GM18861 (cell line): ENCODE measurements at regions not wholly inside any gene's neighbourhood (a gene's known extent, or its start where the extent isn't known, plus 50 kb on each side); places are given as distances from the start of the nearest gene placed in this dataset.

Experiments
- ATAC-seq: cut with Tn5 transposase; IDR thresholded peaks from one replicate; pipeline ENCODE4 v1.9.1; 2021; ENCODE audit not compliant: unreplicated experiment

- no peak for ATAC-seq
Measured at GRCh38 chr5:133744051-133744959, 132.0 kb upstream of the FSTL4 start.

GRCh38 chr5:133742431-133742988 is 130.2 kb upstream of the FSTL4 start:
- no peak for ATAC-seq

DNA sequence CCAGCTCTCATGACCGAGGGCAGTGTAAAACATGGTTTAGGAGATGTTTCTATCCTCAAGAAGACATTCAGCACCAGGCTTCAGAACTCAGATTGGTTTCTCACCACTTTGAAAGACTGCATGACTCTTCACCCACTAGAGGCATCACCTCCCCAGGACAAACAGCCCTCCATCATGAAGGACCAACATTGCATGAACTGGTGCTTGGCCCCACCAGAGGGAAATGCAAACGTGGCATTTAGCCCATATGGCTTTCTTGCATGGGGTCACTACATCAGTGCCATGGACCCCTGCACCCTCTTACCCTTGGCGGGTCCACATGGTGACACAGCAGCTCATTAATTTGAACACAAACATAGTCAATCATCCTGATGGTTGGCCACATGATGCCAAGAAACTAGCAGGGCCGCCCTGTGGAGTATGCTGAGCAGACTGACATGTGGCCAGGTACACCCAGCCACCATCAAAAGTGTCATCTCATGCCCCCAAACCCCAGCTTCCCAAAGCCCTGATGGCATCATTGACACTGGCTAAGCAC is 129.5 kb upstream of the FSTL4 start:
- ATAC-seq = no peak

GRCh38 chr5:133741396-133741795 is 129.1 kb upstream of the FSTL4 start:
- ATAC-seq = no peak

DNA sequence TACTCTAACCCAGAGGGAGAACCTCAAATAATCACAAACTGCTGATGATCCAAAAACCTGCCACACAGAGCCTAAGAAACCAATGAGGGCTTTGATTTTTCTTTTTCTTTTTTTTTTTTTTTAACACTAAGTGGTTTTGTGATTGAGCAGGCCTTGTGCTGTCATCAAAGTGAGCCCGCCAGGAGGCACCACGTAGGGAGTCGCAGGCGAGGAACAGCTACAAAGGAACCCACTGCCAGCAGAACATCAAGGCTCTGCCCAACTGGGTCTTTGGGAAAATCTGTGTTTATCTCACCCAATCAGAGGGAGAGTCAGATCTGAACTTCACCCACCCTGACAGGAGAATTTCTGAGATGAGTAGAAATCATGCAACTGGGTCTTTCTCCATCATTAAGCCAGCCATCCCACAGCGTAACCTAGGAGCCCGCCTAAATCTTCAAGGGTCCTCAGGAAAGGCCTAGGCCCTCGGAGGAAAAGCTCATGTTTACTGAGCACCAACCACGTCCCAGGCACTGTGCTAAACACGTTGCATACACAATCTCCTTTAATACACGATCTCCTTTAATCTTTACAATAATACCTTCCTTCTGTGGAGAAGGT is 126.9 kb upstream of the FSTL4 start:
- no peak for ATAC-seq

- no peak for ATAC-seq
Measured at GRCh38 chr5:133738271-133738670, 125.9 kb upstream of the FSTL4 start.

GRCh38 chr5:133736512-133736911 is 124.2 kb upstream of the FSTL4 start:
- ATAC-seq = no peak

GRCh38 chr5:133735346-133735745 is 123.0 kb upstream of the FSTL4 start:
- no peak for ATAC-seq

- ATAC-seq = no peak
Measured at GRCh38 chr5:133734916-133735315, 122.6 kb upstream of the FSTL4 start.

DNA sequence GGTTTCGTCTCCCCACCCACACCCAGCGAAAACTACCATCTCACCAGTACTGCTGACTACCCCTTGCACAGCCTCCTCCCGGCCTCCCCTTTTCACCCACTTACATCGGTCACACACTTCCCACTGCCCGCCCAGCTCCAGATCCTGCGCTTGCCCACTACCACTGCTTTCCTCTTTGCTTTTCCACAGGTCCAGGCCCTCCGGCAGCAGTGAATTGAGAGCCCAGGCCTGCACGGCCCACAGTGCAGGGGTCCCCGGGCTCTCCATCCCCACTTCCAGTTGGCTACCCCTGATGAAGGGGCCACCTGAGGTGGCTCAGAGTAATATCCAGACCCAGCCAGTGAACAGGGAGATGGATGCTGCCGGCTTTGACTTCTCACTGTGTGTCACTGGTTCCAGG is 120.2 kb upstream of the FSTL4 start:
- ATAC-seq = no peak

DNA sequence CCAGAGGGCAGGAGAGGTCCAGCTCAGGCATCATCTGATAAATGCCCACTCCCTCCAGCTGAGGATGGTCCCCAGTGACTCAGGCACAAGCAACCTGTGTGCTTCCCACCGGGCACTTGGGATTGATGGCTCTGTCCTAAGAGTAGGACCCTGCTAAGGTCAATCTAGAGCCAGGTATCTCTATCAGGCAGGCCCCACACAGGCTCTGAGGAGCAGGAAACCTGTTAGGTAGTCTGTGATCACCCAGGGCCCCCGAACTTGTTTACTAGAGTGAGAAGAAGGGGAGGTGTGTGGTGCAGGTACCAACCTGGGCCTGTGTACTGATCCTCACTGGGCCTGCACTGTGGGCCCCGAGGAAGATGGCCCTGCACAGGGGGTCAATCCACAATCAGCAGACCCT is 119.6 kb upstream of the FSTL4 start:
- no peak for ATAC-seq

DNA sequence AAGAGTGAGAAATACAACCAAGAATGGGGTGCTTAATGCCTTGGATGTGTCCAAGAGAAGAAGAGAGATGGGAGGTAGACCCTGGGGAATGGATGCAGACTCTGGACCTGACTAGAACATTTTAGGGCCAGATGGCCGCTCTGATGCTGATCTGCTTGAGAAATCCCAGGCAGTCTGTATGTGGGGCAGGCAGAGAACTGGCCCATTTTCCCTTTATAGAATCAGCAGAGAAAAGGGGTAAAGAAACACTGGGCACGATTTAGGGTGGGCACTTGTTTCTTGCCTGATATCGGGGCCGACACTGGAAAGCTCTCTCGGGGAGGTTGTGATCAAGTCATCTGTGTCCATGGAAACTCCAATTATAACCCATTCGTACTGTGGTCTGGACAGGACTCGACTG is 118.5 kb upstream of the FSTL4 start:
- ATAC-seq = no peak

DNA sequence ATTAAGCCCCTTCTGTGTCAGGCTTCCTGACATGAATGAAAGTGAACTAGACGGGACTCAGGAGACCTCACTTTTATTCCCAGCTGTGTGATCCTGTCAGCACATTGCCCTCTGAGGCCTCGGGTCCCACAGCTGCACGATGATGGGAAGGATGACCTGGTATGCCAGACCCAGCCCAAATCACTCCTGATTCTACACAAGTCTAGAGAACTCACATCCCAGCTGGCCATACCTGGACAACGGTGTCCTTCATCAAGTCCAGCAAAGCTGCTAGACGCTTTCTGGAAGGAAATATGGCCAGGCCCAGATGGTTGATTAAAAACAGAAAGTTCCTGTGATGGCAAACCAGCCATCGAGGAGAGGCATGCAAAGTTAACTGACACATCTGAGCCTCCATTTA is 118.0 kb upstream of the FSTL4 start:
- ATAC-seq = no peak

GRCh38 chr5:133729800-133730199 is 117.5 kb upstream of the FSTL4 start:
- ATAC-seq = no peak

DNA sequence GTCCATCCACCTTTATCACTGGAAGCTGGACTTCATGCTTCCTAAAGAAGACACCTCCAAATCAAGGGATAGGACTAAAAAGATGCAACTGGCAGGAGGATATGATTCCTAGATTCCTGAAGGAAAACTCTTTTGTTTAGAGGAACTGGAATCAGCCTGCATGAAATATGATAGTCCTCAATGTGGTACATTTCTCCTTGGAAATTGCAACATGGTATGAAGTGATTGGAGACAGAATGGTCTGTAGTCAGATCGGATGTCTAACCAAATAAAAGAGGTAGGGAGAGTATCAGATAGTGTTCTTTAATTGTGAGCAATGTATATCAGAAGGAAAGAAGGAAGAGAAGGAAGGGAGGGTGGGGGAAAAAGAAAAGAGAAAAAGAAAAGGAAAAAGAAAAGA is 116.1 kb upstream of the FSTL4 start:
- no peak for ATAC-seq

- ATAC-seq = no peak
Measured at GRCh38 chr5:133727636-133728035, 115.3 kb upstream of the FSTL4 start.

DNA sequence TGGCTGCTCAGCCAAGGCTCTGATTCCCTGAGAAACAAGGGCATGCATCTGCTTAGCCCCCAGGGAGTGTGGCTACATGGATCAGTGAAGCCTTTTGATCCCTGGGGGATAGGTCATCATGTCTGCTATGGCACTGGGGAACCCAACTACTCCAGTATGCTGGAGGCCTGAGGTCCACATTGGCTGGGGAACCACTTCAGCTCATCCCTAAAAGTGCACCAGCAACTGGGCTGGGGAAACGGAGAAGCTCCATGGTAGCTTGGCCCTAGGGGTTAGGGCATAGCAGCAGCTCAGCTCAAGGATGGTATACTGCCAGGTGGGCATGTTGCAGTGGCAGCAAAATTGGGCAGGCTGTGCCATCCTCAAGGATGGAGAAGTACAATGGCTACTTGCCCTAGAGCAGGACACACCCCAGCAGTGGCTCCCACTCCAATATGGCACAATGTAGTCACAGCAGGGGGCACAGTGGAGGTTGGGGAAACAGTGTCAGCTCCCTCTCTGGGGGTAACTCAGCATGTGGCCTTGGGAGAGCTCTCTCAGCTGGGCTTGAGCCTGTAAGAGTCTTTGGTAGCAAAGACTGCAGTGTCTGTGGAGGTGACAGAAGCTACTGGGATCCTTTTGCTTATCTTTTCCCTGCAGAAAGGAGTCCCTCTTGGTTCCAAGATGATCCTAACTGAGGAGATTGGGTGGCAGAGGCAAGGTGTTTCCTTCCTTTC is 111.5 kb upstream of the FSTL4 start:
- no peak for ATAC-seq

DNA sequence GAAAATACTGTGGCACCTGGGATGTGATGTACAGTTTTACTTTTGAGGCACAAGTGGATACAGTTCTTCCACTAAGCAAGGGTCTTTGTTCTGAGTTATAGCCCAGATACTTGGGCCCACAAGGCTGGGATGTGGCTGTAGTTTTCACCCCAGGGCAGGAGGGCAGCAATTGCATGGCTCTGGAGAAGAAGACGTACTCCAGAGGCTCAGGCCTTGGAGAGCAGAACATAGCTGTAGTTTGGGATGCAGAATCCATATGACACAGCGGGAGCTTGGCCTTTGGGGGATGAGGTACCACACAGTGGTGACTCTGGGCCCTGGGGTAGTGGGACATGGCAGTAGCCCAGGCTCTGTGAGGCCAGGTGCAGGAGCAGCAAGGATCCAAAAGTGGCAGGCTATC is 110.8 kb upstream of the FSTL4 start:
- no peak for ATAC-seq

GRCh38 chr5:133721365-133721764 is 109.0 kb upstream of the FSTL4 start:
- no peak for ATAC-seq

DNA sequence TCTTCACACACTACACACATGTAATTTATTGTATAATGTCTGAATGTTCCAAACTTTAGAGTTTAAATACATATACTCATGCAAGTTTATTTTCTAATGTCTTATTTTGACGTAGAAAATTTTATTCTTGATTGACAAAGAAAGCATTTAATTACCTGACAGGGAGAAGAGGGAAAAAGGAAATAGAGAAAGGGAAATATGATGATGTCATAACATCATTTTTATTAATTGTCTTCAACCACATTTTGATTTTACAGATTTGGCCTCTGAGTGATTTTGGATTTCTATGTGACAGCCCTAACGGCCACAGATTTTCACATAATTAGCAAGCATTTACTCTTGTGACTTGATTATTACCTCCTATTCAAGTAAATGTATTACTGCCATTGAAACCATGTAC is 106.1 kb upstream of the FSTL4 start:
- no peak for ATAC-seq

GRCh38 chr5:133716532-133717183 is 104.3 kb upstream of the FSTL4 start:
- no peak for ATAC-seq
